Astrocyte of the hippocampus (primary cell): ENCODE measurements at regions not wholly inside any gene's neighbourhood (a gene's known extent, or its start where the extent isn't known, plus 50 kb on each side); places are given as distances from the start of the nearest gene placed in this dataset.

Experiments
- DNase-seq: peaks from one replicate; pipeline ENCODE4 v3.0.0; 2011; ENCODE audit warnings: low read depth, low spot score

DNA sequence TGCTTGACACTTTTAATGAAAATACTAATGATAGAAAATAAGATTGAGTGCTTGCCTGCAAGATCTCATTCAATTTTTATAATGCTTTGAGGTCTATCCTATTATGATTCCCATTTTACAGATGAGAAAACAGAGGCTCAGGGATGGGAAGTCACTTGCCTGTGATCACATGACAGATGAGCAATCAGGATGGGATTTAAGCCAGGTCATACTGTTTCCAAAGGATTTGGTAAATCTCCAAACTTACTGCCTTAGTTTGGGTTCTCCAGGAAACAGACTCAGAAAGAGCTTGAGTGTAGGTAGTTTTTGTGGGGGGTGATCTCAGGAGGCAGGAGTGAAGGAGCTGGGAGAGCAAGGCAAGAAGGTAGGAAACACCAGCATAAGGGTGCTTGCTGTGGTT lies 456.3 kb downstream of the MAFB start:
- no peak for DNase-seq

DNA sequence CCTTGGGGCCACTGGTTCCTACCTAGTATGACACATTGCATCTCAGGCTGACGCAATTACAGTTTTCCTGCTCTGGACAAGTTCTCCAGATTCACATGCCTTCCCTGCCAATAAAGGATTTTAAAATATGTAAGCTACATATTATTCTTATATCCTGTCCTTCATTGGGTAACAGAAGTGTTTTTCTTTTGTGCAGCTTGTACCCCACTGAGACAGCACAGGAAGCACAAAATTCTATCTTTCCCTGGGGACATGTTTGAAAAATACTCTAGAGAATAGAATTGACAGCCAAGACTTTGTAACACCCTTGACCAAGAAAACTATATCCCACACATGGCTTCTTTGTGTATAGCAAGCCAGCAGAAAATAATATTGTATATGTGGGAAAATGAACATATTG lies 456.8 kb downstream of the MAFB start:
- DNase-seq: no peak

DNA sequence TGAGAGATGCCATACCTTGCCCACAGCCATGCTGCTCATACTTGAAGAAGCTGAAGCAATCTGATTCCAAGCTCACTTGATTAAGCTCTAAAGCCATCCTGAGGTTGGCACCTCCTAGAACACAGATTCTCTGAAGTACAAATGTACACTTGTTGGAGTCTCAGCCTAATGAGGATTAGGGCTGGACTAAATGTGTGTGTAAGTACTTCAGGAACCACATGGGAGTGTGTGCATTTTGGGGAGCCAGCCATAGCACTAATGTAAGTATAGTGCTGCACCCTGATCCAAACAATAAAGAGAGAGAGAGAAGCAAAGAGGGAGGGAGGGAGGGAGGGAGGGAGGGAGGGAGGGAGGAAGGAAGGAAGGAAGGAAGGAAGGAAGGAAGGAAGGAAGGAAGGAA lies 458.6 kb downstream of the MAFB start:
- DNase-seq: no peak

DNA sequence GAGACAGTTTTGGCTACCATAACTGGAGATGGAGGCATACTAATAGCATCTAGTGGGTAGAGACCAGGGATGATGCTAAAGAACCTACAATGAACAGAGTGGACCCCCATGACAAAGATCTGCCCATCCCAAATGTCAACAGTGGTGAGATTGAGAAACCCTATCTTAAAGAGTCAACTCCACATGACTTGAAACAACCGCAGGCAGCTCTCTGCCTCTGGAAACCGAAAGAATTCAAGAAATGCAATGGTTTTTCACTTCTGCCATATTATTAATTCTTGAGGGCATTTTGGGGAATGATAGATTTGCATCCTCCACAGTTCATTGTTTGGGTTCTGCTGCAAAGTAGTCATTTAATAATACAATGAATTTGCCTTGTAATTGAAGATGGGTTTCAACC lies 463.4 kb downstream of the MAFB start:
- DNase-seq: no peak

DNA sequence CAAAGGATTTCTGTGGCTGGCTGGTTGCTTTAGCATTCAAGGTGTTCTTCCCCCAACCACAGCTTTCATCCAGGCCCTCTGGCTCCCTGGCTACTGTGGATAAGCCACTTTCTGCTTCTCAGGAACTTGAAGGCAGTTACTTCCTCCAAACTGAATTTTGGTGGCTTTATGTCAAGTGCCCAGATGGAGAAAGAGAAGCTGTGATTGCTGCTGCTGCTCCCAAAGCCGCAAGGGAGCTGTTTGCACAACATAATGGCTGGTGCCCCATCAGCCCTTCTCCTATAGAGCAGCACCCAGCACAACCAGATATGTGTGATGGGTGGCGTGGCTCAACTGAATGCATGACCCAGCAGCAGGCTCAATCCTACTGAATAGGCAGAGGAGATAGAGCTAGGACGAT lies 465.2 kb downstream of the MAFB start:
- DNase-seq: no peak

DNA sequence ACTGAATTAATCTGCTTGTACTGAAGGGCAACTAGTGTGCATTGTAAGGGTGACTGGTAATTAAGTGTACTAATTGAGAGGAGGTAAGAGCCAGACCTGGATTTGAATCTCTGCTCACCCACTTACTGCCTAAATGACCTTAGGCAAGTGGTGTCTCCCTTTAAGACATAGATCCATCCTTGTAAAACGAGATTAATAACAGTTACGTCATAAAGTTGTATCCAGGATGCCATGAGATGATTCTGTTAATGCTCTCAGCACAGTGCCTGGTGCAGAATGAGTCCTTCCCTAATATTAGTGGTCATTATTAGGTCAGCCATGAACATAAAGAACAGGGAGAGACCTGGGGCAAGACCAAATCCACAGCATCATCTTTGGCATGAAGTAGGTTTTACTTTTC lies 470.1 kb downstream of the MAFB start:
- DNase-seq: no peak

DNA sequence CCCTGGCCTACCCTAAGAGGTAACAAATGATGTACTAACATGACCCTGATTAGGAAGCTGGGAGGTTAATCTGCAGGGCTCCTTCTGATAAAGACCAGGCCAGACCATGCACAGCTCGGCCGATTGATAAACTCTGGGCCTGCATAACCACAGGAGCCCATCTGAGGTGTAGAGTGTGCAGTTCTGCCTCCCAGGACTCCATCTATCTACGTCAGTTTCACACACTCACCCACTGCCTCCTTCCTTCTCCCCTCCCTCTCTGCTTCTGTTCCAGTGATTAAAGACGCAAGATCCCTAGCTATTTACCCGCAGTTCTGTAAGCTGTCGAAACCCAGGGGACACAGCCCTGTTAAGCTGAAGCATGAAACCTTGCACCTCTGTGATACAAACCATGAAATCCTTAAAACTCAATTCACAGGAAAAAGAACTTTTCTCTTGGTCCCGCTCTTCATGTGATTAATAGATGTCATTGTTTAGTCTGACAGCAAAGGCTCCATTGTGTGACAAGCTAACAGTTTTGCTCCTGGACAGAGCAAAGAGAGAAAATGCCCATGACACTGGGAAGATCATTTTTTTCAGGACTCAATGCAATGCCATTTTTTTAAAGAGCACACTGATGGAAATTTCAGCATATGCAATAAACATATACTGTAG lies 470.6 kb downstream of the MAFB start:
- no peak for DNase-seq

DNA sequence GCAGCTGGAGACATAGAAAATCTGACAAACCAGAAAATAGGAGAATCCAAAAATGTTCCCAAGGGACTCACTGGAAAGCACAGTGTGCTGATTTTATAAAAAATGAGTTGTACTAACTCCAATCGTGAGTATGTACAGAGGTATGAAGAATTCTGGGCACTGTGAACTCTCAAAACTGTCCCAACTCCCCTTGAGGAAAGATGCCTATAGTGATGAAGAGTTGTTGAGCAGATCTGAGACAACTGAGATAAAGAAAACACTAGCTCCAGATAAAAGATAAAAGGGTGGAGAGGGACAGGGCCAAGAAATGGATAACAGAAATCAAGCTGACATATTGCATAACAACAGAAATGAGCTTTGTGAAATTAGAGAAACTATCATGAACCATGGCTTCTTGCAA lies 481.4 kb downstream of the MAFB start:
- no peak for DNase-seq

DNA sequence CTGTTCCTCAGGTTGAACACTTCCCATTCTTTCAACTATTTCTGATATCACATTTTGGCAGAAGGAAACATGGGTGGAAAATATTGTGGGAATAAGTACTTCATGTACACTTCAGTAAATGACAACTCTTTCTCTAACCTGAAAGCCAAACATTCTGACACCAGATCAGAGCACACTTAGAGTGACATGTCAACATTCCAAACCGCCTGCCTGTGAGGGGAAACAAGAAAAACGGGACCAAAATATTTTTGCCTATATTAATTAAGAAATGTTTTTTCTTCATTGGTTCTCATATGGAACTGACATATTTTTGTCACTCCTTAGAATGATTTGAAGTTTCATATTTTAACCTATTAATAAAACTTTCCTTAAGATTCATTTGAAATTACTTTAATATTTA lies 483.1 kb downstream of the MAFB start:
- DNase-seq: no peak

DNA sequence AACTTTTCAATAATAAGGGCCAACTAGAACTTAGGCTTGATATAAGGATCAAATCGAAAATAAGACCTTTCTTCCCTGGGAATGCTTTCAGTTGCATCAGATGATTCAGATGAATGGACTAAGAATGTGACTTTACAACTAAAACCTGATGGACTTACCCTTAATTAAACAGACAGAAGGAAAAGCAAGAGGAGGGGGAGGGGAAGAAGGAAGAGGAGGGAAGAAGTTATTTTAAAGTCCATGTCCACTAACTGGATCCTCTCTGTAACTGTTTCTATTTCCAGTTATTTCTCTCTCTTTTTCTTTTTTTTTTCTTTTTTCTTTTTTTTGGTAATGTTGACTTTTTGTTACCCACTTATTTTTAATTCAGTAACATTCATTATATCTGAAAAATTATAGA lies 486.0 kb downstream of the MAFB start:
- DNase-seq: no peak

DNA sequence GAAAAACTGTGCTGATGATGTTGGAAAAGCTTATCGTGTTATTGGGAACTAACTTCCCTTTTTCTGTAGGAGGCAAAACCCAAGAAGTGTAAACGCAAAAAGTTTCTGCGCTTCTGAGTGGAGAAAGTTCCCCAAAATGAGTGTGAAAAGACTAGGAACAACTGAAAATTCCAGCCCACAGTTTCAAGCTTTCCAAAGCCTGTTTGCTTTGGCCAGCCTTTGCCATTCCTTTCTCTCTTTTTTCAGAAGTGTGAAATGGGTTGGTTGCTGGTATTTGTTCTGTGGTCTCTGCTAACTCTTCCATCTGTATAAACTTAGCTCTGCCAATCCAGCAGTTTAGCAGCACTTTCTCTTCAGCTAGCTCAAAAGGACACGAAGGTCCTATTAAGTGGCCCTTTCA lies 491.3 kb downstream of the MAFB start:
- peak; percentile 56 for DNase-seq

DNA sequence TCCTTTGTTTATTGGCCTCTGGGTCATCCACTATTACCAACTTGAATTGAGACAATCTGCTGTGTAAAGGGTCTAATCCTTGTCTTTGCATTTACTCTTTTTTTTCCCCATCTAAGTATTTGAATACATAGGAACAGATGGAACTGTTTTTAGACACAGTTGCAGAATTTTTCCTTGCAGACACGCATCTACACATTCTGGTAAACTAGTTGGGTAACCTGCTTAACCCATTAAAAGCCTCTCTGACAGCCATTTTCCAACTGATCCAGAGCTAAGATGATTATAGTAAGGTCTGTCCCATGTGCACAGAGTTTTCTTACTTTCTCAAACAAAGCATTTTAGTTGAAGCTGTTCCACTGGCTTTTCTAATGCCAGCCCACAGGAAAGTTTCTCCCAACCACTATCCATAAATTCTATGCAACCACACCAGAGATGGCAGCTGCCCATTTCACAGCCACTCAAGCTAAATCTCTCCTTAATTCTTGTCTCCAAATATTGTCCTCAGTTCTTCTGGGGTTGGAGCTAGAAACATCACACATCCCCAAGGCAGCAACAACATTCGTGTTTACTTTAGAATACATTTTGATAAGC lies 492.1 kb downstream of the MAFB start:
- peak; percentile 23 for DNase-seq

DNA sequence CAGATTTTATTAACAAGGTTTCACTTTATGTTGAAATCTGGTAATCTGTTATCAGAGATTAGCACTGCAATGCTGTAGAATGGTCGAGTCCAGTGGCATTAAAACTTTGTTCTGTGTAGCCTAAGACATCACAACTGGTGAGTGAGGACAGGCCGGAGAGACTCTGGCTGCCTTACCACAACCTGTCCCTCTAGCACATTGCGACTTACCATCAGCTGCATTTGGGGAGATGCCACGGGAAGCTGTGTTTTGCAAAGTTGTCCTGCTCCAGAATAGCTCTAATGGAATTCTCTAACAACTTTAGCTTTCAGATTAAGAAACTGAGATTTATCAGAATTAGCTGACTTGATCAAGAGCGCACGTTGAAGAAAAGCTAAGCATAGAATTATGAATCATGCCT lies 493.3 kb downstream of the MAFB start:
- DNase-seq: no peak

DNA sequence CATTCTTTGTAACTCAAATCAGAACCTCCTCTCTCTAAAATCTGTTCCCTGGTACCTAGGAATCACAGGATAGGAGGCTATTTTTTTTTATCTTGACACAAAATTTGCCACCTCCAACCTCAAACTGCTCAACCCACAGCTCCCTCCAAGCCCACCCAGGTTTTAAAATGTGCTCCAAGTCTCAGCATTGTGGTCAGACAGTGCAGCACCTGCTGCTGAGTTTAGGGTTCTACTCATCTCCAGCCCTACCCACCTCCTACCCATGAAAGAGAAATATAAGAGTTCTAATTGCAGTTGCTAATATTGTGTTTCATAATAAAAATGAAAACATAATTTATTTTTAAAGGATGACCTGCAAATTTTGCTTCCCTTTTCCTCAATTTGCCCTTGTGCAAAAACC lies 496.5 kb downstream of the MAFB start:
- DNase-seq: no peak

DNA sequence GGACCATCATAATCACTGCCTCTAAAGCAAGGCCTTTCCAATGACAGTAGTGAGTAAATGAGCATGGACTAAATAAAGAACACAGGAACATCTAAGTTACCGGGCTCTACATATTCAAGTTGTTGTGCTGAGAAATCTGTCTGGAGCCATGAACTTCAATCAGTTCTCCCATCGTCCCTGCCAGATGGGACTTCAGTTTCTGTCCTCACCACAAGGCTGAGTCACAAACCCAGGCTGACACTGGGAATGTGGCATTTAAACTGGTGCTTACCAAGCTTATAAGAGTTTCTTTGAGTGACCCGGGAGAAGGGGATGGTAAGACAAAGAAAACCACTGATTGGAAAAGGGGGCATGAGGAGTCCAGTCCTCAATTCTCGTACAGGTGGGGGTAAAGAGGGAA lies 497.0 kb downstream of the MAFB start:
- DNase-seq: peak; percentile 4

DNA sequence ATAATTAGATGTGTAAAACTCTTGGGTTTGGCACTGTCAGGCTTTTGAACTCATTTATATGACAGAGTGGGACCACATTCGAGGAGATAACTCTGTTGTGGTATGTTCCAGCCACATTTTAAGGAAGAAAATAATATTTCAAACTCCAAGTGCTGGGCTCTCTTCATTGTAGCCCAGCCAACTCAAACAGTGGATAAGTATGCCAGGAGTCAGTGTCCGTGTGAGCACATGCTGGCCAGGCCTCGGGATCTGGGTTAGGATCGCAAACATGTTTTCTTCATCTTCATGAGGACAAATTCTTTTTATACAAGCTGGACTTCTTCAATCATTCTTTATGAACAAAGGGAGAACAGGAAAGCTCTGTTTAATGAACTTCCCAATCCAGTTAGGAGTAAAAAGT lies 497.5 kb downstream of the MAFB start:
- DNase-seq: no peak

DNA sequence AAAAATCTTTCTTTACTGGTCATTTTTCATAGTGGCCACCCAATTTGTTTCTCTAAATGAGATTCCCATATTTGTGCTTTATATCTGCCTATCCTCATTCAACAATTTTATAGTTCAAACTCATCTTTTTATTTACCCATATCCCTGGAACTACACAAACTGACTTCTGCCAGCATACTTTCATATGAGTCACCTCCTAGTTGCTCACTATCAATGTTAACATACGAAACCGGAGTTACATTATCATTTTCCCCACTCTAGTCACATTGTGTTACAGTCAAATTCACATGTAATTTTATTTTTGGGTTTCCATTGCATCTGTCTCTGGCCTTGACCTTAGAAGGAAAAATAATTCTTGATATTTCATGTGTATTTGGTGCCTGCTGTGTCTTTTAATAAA lies 499.4 kb downstream of the MAFB start:
- DNase-seq: no peak

DNA sequence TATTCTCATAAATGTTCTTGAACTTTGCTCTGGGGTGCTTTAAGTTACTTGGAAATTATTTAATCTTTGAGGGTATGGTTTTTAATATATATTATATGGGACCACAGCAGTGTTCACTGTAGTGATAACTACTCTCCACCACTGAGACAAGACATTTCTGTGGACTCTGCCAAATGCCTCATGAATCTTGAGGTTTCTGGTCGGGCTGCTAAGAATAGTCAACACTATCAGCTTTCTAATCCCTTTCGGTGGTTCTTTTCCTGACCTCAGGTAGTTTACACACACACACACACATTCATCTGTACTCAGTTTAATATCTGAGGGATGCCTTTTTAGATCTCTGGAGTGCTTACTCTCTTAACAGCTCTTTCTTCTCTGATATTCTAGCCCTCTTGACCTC lies 500.7 kb downstream of the MAFB start:
- DNase-seq: no peak

DNA sequence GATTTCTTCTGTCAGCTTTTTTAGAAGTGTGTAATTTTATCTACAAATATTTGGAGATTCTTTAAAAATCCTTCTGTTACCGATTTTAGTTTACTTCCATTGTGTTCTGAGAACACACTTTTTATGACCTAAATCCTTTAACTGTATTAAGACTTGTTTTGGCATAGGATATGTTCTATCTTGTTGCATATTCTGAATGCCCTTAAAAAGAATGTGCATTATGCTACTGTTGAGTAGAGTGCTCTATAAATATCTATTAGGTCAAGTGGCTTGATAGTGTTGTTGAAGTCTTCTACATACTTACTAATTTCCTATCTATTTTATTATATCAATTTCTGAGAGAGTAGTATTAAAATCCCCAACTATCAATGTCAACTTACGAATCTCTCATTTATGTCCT lies 502.2 kb downstream of the MAFB start:
- no peak for DNase-seq

DNA sequence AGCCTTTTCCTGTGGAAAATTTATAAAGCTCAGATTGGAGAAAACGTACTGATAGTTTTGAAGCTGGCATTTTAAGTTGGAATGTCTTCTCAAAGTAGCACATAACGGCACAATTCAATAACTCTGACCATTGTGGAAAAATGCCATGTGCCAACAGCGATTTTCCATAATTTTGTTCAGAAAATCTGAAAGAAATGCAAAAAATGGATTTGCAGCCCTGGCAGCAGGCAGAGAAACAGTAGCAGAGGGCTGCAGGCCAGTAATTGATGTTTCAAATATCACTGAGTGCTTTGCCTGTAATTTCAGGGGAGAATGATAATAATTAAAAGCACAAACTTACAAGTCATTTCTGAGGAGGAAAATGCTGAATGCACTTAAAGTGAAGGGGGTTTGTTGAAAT lies 507.4 kb downstream of the MAFB start:
- DNase-seq: no peak

DNA sequence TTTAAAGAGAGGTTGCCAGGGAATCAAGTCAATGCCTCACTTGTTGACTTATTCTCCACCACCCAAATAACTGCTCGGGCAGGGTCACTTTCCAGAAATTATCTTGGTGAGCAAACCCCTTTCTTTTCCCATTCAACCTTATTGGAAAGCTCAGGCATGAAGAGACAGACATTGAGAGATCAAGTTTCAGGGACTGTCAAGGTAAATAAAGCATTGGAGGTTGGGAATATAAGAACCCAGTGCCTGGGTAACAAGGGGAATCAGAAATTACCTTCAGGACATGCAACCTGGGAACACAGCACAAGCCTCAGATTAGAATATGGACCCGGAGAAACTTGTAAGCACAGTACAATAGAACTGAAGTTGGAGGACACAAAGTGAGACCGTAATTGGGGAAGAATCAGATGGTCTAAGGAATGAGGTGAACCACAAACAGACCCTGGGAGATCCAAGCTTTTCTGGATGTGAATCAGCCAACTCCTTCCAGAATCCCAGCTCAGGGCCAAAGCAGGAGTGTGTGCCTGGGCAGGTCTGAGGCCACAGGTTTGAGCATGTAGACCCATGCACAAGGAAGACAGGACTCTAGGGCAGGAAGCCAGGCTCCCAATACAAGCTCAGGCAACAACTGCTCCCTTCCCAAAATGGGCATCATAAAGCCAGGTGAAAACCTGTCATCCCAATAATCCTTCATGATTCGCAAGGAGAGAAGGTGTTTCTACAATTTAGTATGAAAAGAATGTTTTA lies 512.8 kb downstream of the MAFB start:
- no peak for DNase-seq

DNA sequence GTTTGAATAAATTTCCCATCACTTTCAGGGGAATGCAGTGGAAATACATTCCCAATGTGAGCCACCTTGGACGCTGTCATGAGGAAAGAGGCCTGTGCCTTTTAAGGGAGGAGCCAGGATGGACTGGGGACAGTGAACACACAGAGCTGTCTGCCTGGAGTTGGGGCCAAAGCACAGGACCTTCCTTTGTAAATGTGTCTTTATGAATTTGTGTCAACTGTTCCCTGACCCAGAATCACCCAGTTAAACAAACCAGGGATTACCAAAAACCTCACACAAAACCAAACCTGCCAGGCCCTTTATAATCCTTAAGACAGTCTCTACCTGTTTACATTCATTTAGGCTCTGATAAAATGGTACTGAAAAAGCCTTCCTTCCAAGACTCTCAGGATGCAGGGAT lies 513.7 kb downstream of the MAFB start:
- no peak for DNase-seq

DNA sequence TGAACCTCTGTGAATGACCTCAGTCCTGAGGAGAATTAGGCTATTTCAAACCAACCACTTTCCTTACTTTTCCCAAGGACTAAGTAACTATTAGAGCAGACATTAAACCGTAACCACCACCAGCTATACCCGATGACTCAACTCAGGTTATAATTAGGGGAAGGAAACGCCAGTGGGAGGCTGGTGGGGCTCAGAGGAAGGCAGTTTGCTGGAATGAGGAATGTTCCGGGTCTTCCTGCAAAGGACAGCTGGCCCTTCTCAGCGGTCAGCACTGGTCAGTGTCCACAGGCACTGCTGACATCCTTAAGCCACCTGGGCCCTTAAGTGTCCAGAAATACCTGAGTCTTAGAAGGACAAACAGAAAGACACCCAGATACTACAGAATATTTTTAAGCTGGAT lies 515.2 kb downstream of the MAFB start:
- no peak for DNase-seq
